Heart left ventricle (tissue), 13 donors: ENCODE measurements at regions not wholly inside any gene's neighbourhood (a gene's known extent, or its start where the extent isn't known, plus 50 kb on each side); places are given as distances from the start of the nearest gene placed in this dataset.

ENCODE experiments used
- POLR2A ChIP-seq, 2 donors: fragments of 450-650 bp; IDR thresholded peaks; one replicate each; pipeline ENCODE4 v1.6.1; 2017; ENCODE audit warnings: antibody characterized with exemption in 2 of 2, mild to moderate bottlenecking in 2 of 2, moderate library complexity in 2 of 2
- TF ChIP-seq, protein P1 (sequence below), 12 donors: fragments of 200-600 bp; sonication (generic) in 4 of 12; IDR thresholded peaks; one replicate each; pipeline versions ENCODE4 v1.5.0 to v1.8.0; 2018 to 2022; ENCODE audit warnings: antibody characterized with exemption in 12 of 12, mild to moderate bottlenecking in 5 of 12
- donor health status: ischemic (EF 13 %, LVEDD 7.1; RV severe dilation, severe dysfunction).
- donor health status: DM: no; HTN: yes; CAD: no.
- donor health status: DM: no; HTN: no; CAD: no.
- donor health status: ischemic (EF 25% LVEDD 6.9; RV normal size, moderate dysfunction).
- donor health status: ischemic (EF 25% LVEDD 5.7; RV mildly dilated, moderate dysfunction).
- donor health status: ischemic (EF 35%, LVEDD 5.7; RV mildly dilated, moderate dysfunction).
- donor health status: nonischemic (EF 11% LVEDD 7.7; RV severe dilation, severe dysfunction).
- donor health status: DM: yes; HTN: yes; CAD: no.
- donor health status: PGD.
- donor health status: ischemic (EF 29% LVEDD 5.4; RV normal size, mild dysfunction).
- donor health status: nonischemic (EF 23%, LVEDD 6.1; RV moderate dilation, normal function).

- TF ChIP-seq, protein P1, sequence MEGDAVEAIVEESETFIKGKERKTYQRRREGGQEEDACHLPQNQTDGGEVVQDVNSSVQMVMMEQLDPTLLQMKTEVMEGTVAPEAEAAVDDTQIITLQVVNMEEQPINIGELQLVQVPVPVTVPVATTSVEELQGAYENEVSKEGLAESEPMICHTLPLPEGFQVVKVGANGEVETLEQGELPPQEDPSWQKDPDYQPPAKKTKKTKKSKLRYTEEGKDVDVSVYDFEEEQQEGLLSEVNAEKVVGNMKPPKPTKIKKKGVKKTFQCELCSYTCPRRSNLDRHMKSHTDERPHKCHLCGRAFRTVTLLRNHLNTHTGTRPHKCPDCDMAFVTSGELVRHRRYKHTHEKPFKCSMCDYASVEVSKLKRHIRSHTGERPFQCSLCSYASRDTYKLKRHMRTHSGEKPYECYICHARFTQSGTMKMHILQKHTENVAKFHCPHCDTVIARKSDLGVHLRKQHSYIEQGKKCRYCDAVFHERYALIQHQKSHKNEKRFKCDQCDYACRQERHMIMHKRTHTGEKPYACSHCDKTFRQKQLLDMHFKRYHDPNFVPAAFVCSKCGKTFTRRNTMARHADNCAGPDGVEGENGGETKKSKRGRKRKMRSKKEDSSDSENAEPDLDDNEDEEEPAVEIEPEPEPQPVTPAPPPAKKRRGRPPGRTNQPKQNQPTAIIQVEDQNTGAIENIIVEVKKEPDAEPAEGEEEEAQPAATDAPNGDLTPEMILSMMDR (IDR thresholded peaks at IDR 0.05), result no peak
- no peak for TF ChIP-seq POLR2A (IDR thresholded peaks at IDR 0.05)
Observed at GRCh38 chr18:25795213-25795612, 295.2 kb downstream of the SS18 start.
